GM12864 (cell line): ENCODE measurements at regions not wholly inside any gene's neighbourhood (a gene's known extent, or its start where the extent isn't known, plus 50 kb on each side); places are given as distances from the start of the nearest gene placed in this dataset.
A peak's percentile ranks its signal among the peaks of the same experiment; 100 is the strongest.

Source experiments
- DNase-seq: peaks from one replicate; pipeline ENCODE4 v3.0.0-alpha.2; 2011; ENCODE audit warnings: low read depth
- H3K4me3 ChIP-seq: 2 replicates; pipeline ENCODE4 v1.5.1; 2011; ENCODE audit warnings: mild to moderate bottlenecking, low read depth, low read length, control low read depth
- CTCF ChIP-seq: IDR thresholded peaks from 2 replicates; pipeline ENCODE4 v1.5.1; 2011; ENCODE audit warnings: low read depth, mild to moderate bottlenecking, moderate library complexity, low read length, control low read depth, inconsistent platforms; ENCODE audit errors: missing control alignments

GRCh38 chr1:34338871-34339270 is 162.2 kb downstream of the C1orf94 start:
- no peak for TF ChIP-seq CTCF
- no peak for DNase-seq
- H3K4me3 ChIP-seq = no peak overlapping the region

GRCh38 chr1:34341896-34342295 is 165.2 kb downstream of the C1orf94 start:
- no peak overlapping the region for H3K4me3 ChIP-seq
- DNase-seq = no peak
- no peak for TF ChIP-seq CTCF

- peak; percentile 11 for TF ChIP-seq CTCF
- no peak overlapping the region for H3K4me3 ChIP-seq
- DNase-seq = no peak
Observed at GRCh38 chr1:34342334-34342733, 165.6 kb downstream of the C1orf94 start.

- no peak overlapping the region for H3K4me3 ChIP-seq
- no peak for TF ChIP-seq CTCF
- DNase-seq = no peak
Observed at GRCh38 chr1:34346128-34346527, 169.4 kb downstream of the C1orf94 start.

- DNase-seq = no peak
- no peak for TF ChIP-seq CTCF
- no peak overlapping the region for H3K4me3 ChIP-seq
Observed at GRCh38 chr1:34353409-34353808, 176.7 kb downstream of the C1orf94 start.

GRCh38 chr1:34354367-34354766 is 177.7 kb downstream of the C1orf94 start:
- TF ChIP-seq CTCF = no peak
- no peak for DNase-seq
- H3K4me3 ChIP-seq = no peak overlapping the region

GRCh38 chr1:34356853-34357252 is 180.1 kb downstream of the C1orf94 start:
- H3K4me3 ChIP-seq = no peak overlapping the region
- DNase-seq = no peak
- TF ChIP-seq CTCF = no peak
